Activated CD4-positive, alpha-beta T cell treated with anti-CD3 and anti-CD28 coated beads, Interleukin-2, Interleukin-4, amounts not matched to agents 100 ng/mL and 50 ng/mL, durations not matched to agents 16 hours and 8 hours (primary cell): ENCODE measurements at regions not wholly inside any gene's neighbourhood (a gene's known extent, or its start where the extent isn't known, plus 50 kb on each side); places are given as distances from the start of the nearest gene placed in this dataset.

Experiments used
- DNase-seq: peaks from one replicate; pipeline ENCODE4 v3.0.0-alpha.2; 2020; ENCODE audit warnings: low spot score

- DNase-seq, result no peak
Observed at GRCh38 chr5:7016999-7017747, 303.9 kb downstream of the TENT4A start.

GRCh38 chr5:7018198-7018597 is 305.0 kb downstream of the TENT4A start:
- no peak for DNase-seq

- no peak for DNase-seq
Observed at GRCh38 chr5:7018601-7019000, 305.4 kb downstream of the TENT4A start.

GRCh38 chr5:7036192-7036835 is 323.1 kb downstream of the TENT4A start:
- DNase-seq, result no peak

- no peak for DNase-seq
Observed at GRCh38 chr5:7039074-7039473, 325.8 kb downstream of the TENT4A start.

GRCh38 chr5:7040111-7040510 is 326.9 kb downstream of the TENT4A start:
- no peak for DNase-seq

GRCh38 chr5:7043797-7044196 is 330.6 kb downstream of the TENT4A start:
- DNase-seq, result no peak

- DNase-seq, result no peak
Observed at GRCh38 chr5:7047511-7048261, 334.5 kb downstream of the TENT4A start.

GRCh38 chr5:7050986-7051385 is 337.8 kb downstream of the TENT4A start:
- DNase-seq, result no peak

GRCh38 chr5:7053125-7053524 is 339.9 kb downstream of the TENT4A start:
- no peak for DNase-seq

GRCh38 chr5:7053528-7054209 is 340.4 kb downstream of the TENT4A start:
- no peak for DNase-seq

GRCh38 chr5:7066471-7067235 is 329.3 kb upstream of the ADCY2 start:
- DNase-seq, result no peak

- no peak for DNase-seq
Observed at GRCh38 chr5:7068156-7068555, 327.8 kb upstream of the ADCY2 start.

- DNase-seq, result no peak
Observed at GRCh38 chr5:7068899-7069298, 327.0 kb upstream of the ADCY2 start.

- no peak for DNase-seq
Observed at GRCh38 chr5:7072188-7072587, 323.8 kb upstream of the ADCY2 start.

- DNase-seq, result no peak
Observed at GRCh38 chr5:7073666-7074065, 322.3 kb upstream of the ADCY2 start.

GRCh38 chr5:7074176-7074575 is 321.8 kb upstream of the ADCY2 start:
- no peak for DNase-seq

GRCh38 chr5:7075470-7075869 is 320.5 kb upstream of the ADCY2 start:
- no peak for DNase-seq

GRCh38 chr5:7078101-7078500 is 317.8 kb upstream of the ADCY2 start:
- no peak for DNase-seq

GRCh38 chr5:7078901-7079300 is 317.0 kb upstream of the ADCY2 start:
- DNase-seq, result no peak

GRCh38 chr5:7080501-7080900 is 315.4 kb upstream of the ADCY2 start:
- no peak for DNase-seq
